Kidney (tissue), 13 donors: ENCODE measurements at regions not wholly inside any gene's neighbourhood (a gene's known extent, or its start where the extent isn't known, plus 50 kb on each side); places are given as distances from the start of the nearest gene placed in this dataset.

Experiments used
- DNase-seq, 5 donors: peaks; one replicate each; pipeline ENCODE4 v3.0.0-alpha.2; 2013 to 2020
- FAIRE-seq: peaks from 2 replicates; lab custom pipeline; 2012; peaks lifted over from hg19 to GRCh38; lab: Jason Lieb, UNC
- H3K27ac ChIP-seq, 2 donors: one replicate each; pipeline ENCODE4 v1.7.0; 2013; ENCODE audit warnings: low read depth in 2 of 2, low read length in 2 of 2, inconsistent platforms in 1 of 2
- H3K27me3 ChIP-seq: one replicate; pipeline ENCODE4 v1.7.1; 2013; ENCODE audit warnings: low read length, inconsistent platforms; ENCODE audit not compliant: control insufficient read depth, insufficient read depth
- H3K36me3 ChIP-seq, 3 donors: one replicate each; pipeline versions ENCODE4 v1.7.0 to v1.7.1; 2013; ENCODE audit warnings: low read length in 3 of 3, control low read depth in 1 of 3, inconsistent platforms in 1 of 3; ENCODE audit not compliant: insufficient read depth in 3 of 3, control insufficient read depth in 2 of 3
- H3K4me1 ChIP-seq, 3 donors: one replicate each; pipeline versions ENCODE4 v1.7.0 to v1.7.1; 2013; ENCODE audit warnings: low read length in 3 of 3, inconsistent platforms in 1 of 3, low read depth in 1 of 3; ENCODE audit not compliant: control insufficient read depth in 2 of 3, insufficient read depth in 2 of 3
- H3K4me3 ChIP-seq, 3 donors: one replicate each; pipeline versions ENCODE4 v1.7.0 to v1.8.1; 2013; ENCODE audit warnings: low read length in 3 of 3, control low read depth in 1 of 3, inconsistent platforms in 1 of 3
- H3K9ac ChIP-seq, 3 donors: one replicate each; pipeline versions ENCODE4 v1.7.0 to v1.7.1; 2013; ENCODE audit warnings: low read length in 3 of 3, control low read depth in 1 of 3, inconsistent platforms in 1 of 3
- H3K9me3 ChIP-seq, 3 donors: one replicate each; pipeline versions ENCODE4 v1.7.0 to v1.7.1; 2013; ENCODE audit warnings: low read length in 3 of 3, control low read depth in 1 of 3, inconsistent platforms in 1 of 3; ENCODE audit not compliant: control insufficient read depth in 2 of 3, insufficient read depth in 1 of 3
- CTCF ChIP-seq: IDR thresholded peaks from 3 replicates; pipeline ENCODE4 v1.5.1; 2012; ENCODE audit warnings: mild to moderate bottlenecking, moderate library complexity, borderline replicate concordance; ENCODE audit not compliant: insufficient read depth; ENCODE audit errors: extremely low read depth
- intact Hi-C: fragments of 100-400 bp; cut with DNase I; formaldehyde crosslinking; loops from one replicate; pipeline ENCODE4 v1.11.1; 2022
- donor health status: control.
- donor health status: control.
- donor health status: control.
- donor health status: control.
- donor health status: control.
- donor health status: DM: yes; HTN: yes; CAD: no.
- donor health status: Normal renal cell carcinoma (clear cell type).

- H3K4me3 ChIP-seq = no peak overlapping the region
- no peaks in the 10 kb centered on the region for H3K36me3 ChIP-seq
- DNase-seq (peak in 1 of 5 donors; percentile 72), FAIRE-seq (no peak)
- peaks cover 5 to 31% (median 29%) of the 10 kb centered on the region in 3 donors for H3K4me1 ChIP-seq
- H3K27me3 ChIP-seq = no peaks in the 10 kb centered on the region
- peak overlapping the region in 2 of 3 donors; percentile 43 to 66 for H3K9ac ChIP-seq
- H3K9me3 ChIP-seq = no peaks in the 10 kb centered on the region
- H3K27ac ChIP-seq = peak overlapping the region; percentile 68 to 85
- no peak for TF ChIP-seq CTCF
- intact Hi-C loops = no loop called here
Measured at GRCh38 chr1:234543442-234544086, 64.6 kb upstream of the TARBP1 start.

GRCh38 chr1:234542211-234542850 is 63.4 kb upstream of the TARBP1 start:
- Histone ChIP-seq H3K27ac (no peak overlapping the region), H3K9ac (no peak overlapping the region), H3K4me3 (no peak overlapping the region), H3K9me3 (no peaks in the 10 kb centered on the region), H3K36me3 (no peaks in the 10 kb centered on the region), H3K27me3 (no peaks in the 10 kb centered on the region), H3K4me1 (peaks cover 5 to 43% (median 39%) of the 10 kb centered on the region in 3 donors)
- DNase-seq = peak in 1 of 5 donors; percentile 39
- no peak for TF ChIP-seq CTCF
- intact Hi-C loops = no loop called here
- no peak for FAIRE-seq

GRCh38 chr1:234541286-234541975 is 62.5 kb upstream of the TARBP1 start:
- peak in 1 of 5 donors; percentile 25 for DNase-seq
- intact Hi-C loops = no loop called here
- no peaks in the 10 kb centered on the region for H3K27me3 ChIP-seq
- H3K27ac ChIP-seq = no peak overlapping the region
- no peaks in the 10 kb centered on the region for H3K36me3 ChIP-seq
- TF ChIP-seq CTCF = no peak
- peaks cover 9 to 52% (median 47%) of the 10 kb centered on the region in 3 donors for H3K4me1 ChIP-seq
- H3K9ac ChIP-seq = no peak overlapping the region
- no peak for FAIRE-seq
- H3K4me3 ChIP-seq = no peak overlapping the region
- no peaks in the 10 kb centered on the region for H3K9me3 ChIP-seq
